HEK293 (cell line): ENCODE measurements at regions not wholly inside any gene's neighbourhood (a gene's known extent, or its start where the extent isn't known, plus 50 kb on each side); places are given as distances from the start of the nearest gene placed in this dataset.
A peak's percentile ranks its signal among the peaks of the same experiment; 100 is the strongest.

Source experiments
- CTCF ChIA-PET: fragments of 350-600 bp; formaldehyde crosslinking; extraction: SDS; loops from one replicate; lab custom pipeline; 2021; ENCODE audit warnings: antibody characterized with exemption; lab: Yijun Ruan, JAX
- POLR2A ChIA-PET: fragments of 300-600 bp; formaldehyde crosslinking; extraction: SDS; loops from one replicate; lab custom pipeline; 2020; ENCODE audit warnings: antibody characterized with exemption, inconsistent platforms; lab: Yijun Ruan, JAX
- H3K27ac ChIP-seq: fragments of 200-500 bp; sonication (Bioruptor generic); 2 replicates; pipeline ENCODE4 v1.5.1; 2014; ENCODE audit warnings: low read depth, low read length, control low read depth, inconsistent platforms; ENCODE audit errors: extremely low read depth
- H3K36me3 ChIP-seq, 2 experiments: fragments of 200-500 bp in 1 of 2; sonication (Bioruptor generic) in 1 of 2; 1 replicate in 1 of 2; 2 replicates in 1 of 2; pipeline ENCODE4 v1.5.1; 2014 to 2017; ENCODE audit warnings: inconsistent platforms in 2 of 2, low read length in 2 of 2; ENCODE audit not compliant: control insufficient read depth in 2 of 2, insufficient read depth in 1 of 2
- H3K4me1 ChIP-seq: fragments of 200-500 bp; sonication (Bioruptor generic); 2 replicates; pipeline ENCODE4 v1.5.1; 2014; ENCODE audit warnings: mild to moderate bottlenecking, low read length, inconsistent platforms; ENCODE audit not compliant: control insufficient read depth, insufficient read depth
- H3K4me3 ChIP-seq: 2 replicates; pipeline ENCODE4 v1.5.1; 2011; ENCODE audit warnings: low read depth, mild to moderate bottlenecking, control low read depth, low read length, moderate library complexity
- H3K9me3 ChIP-seq: fragments of 200-500 bp; sonication (Bioruptor generic); 2 replicates; pipeline ENCODE4 v1.5.1; 2014; ENCODE audit warnings: low read depth, low read length, inconsistent platforms; ENCODE audit not compliant: control insufficient read depth, insufficient read depth
- GLIS1 ChIP-seq: fragments of 450-650 bp; formaldehyde crosslinking; IDR thresholded peaks from 2 replicates; pipeline ENCODE4 v1.5.1; 2016; ENCODE audit warnings: missing biosample characterization, missing genetic modification characterization
- PRDM1 ChIP-seq: fragments of 450-650 bp; formaldehyde crosslinking; IDR thresholded peaks from 2 replicates; pipeline ENCODE4; 2016; ENCODE audit warnings: missing biosample characterization, missing genetic modification characterization
- ZBTB48 ChIP-seq: fragments of 450-650 bp; formaldehyde crosslinking; IDR thresholded peaks from 2 replicates; pipeline ENCODE4 v1.5.1; 2016; ENCODE audit warnings: missing biosample characterization, missing genetic modification characterization
- ZFHX2 ChIP-seq: fragments of 450-650 bp; formaldehyde crosslinking; conservative IDR thresholded peaks from 2 replicates; pipeline ENCODE4 v1.5.1; 2016; ENCODE audit warnings: missing biosample characterization, missing genetic modification characterization
- ZNF10 ChIP-seq: fragments of 450-650 bp; formaldehyde crosslinking; IDR thresholded peaks from 2 replicates; pipeline ENCODE4 v1.5.1; 2017; ENCODE audit warnings: missing biosample characterization, missing genetic modification characterization
- ZNF155 ChIP-seq: fragments of 450-650 bp; formaldehyde crosslinking; IDR thresholded peaks from 2 replicates; pipeline ENCODE4 v1.5.1; 2016; ENCODE audit warnings: missing biosample characterization, missing genetic modification characterization
- ZNF366 ChIP-seq: fragments of 450-650 bp; formaldehyde crosslinking; conservative IDR thresholded peaks from 2 replicates; pipeline ENCODE4 v1.5.1; 2016; ENCODE audit warnings: missing biosample characterization, missing genetic modification characterization
- ZNF433 ChIP-seq: fragments of 450-650 bp; formaldehyde crosslinking; IDR thresholded peaks from 2 replicates; pipeline ENCODE4 v1.5.1; 2016; ENCODE audit warnings: missing biosample characterization, missing genetic modification characterization, low read depth
- ZNF558 ChIP-seq: fragments of 450-650 bp; formaldehyde crosslinking; IDR thresholded peaks from 2 replicates; pipeline ENCODE4 v1.5.1; 2016; ENCODE audit warnings: missing biosample characterization, missing genetic modification characterization
- TF ChIP-seq, protein P1 (sequence below): fragments of 450-650 bp; IDR thresholded peaks from 2 replicates; pipeline ENCODE4 v1.5.1; 2018; ENCODE audit warnings: missing biosample characterization, missing genetic modification characterization
- TF ChIP-seq, protein P2 (sequence below): fragments of 450-650 bp; formaldehyde crosslinking; IDR thresholded peaks from 2 replicates; pipeline ENCODE4 v1.5.1; 2016; ENCODE audit warnings: missing biosample characterization, missing genetic modification characterization
- TF ChIP-seq, protein P3 (sequence below): fragments of 450-650 bp; formaldehyde crosslinking; IDR thresholded peaks from 2 replicates; pipeline ENCODE4 v1.5.1; 2016; ENCODE audit warnings: missing biosample characterization, missing genetic modification characterization
- TF ChIP-seq, protein P4 (sequence below): fragments of 450-650 bp; IDR thresholded peaks from 2 replicates; pipeline ENCODE4 v1.5.1; 2018; ENCODE audit warnings: missing biosample characterization, mild to moderate bottlenecking, missing genetic modification characterization
- TF ChIP-seq, protein P5 (sequence below): fragments of 450-650 bp; formaldehyde crosslinking; conservative IDR thresholded peaks from 2 replicates; pipeline ENCODE4 v1.5.1; 2016; ENCODE audit warnings: low read depth, missing biosample characterization, missing genetic modification characterization
- TF ChIP-seq, protein P6 (sequence below): fragments of 450-650 bp; formaldehyde crosslinking; IDR thresholded peaks from 2 replicates; pipeline ENCODE4 v1.5.1; 2016; ENCODE audit warnings: missing biosample characterization, missing genetic modification characterization
- TF ChIP-seq, protein P7 (sequence below): fragments of 450-650 bp; formaldehyde crosslinking; IDR thresholded peaks from 2 replicates; pipeline ENCODE4 v1.5.1; 2016; ENCODE audit warnings: missing biosample characterization, missing genetic modification characterization, low read depth

DNA sequence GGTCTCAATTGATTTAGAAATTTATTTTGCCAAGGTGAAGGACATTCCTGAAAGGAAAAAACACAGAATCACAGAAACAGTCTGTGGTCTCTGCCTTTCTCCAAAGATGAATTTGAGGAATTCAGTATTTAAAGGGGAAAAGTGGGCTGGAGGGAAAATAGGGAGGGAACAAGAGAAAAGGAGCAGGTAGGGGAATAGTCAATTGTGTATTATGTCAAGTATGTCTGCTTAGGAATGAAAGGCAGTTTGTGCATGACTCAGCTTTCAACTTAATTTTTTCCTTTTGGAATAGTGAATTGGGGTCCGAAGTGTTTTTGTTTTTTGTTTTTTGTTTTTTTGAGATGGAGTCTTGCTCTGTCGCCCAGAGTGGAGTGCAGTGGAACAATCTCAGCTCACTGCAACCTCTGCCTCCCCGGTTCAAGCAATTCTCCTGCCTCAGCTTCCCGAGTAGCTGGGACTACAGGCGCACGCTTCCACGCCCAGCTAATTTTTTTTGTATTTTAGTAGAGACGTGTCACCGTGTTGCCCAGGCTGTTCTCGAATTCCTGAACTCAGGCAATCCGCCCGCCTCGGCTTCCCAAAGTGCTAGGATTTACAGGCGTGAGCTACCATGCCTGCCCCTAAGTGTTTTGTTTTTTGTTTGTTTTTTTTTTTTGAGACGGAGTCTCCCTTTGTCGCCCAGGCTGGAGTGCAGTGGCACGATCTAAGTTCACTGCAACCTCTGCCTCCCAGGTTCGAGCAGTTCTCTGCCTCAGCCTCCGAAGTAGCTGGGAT lies 74.1 kb upstream of the MAP4 start:
- Histone ChIP-seq H3K36me3 (no peaks in the 10 kb centered on the region), H3K4me1 (peaks cover 2% of the 10 kb centered on the region; the same call in 1 of the 2 replicates), H3K9me3 (no peaks in the 10 kb centered on the region), H3K4me3 (no peak overlapping the region), H3K27ac (no peak overlapping the region)
- ChIA-PET POLR2A (interaction anchor here (0.7 to 3.6 kb wide), 2 partner anchors 61 to 70 kb away, joined by 4 to 22 read pairs; no protein-coding TSS in a partner anchor), CTCF (interaction anchor here (0.7 kb wide), 1 partner anchor 14 kb away, joined by 3 read pairs; no protein-coding TSS in a partner anchor)
- TF ChIP-seq PRDM1 (tag by site-specific recombination): peak; percentile 64
- TF ChIP-seq, protein P1, sequence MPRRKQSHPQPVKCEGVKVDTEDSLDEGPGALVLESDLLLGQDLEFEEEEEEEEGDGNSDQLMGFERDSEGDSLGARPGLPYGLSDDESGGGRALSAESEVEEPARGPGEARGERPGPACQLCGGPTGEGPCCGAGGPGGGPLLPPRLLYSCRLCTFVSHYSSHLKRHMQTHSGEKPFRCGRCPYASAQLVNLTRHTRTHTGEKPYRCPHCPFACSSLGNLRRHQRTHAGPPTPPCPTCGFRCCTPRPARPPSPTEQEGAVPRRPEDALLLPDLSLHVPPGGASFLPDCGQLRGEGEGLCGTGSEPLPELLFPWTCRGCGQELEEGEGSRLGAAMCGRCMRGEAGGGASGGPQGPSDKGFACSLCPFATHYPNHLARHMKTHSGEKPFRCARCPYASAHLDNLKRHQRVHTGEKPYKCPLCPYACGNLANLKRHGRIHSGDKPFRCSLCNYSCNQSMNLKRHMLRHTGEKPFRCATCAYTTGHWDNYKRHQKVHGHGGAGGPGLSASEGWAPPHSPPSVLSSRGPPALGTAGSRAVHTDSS (tag by site-specific recombination): no peak
- TF ChIP-seq, protein P2, sequence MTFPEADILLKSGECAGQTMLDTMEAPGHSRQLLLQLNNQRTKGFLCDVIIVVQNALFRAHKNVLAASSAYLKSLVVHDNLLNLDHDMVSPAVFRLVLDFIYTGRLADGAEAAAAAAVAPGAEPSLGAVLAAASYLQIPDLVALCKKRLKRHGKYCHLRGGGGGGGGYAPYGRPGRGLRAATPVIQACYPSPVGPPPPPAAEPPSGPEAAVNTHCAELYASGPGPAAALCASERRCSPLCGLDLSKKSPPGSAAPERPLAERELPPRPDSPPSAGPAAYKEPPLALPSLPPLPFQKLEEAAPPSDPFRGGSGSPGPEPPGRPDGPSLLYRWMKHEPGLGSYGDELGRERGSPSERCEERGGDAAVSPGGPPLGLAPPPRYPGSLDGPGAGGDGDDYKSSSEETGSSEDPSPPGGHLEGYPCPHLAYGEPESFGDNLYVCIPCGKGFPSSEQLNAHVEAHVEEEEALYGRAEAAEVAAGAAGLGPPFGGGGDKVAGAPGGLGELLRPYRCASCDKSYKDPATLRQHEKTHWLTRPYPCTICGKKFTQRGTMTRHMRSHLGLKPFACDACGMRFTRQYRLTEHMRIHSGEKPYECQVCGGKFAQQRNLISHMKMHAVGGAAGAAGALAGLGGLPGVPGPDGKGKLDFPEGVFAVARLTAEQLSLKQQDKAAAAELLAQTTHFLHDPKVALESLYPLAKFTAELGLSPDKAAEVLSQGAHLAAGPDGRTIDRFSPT (tag by site-specific recombination): no peak
- TF ChIP-seq, protein P3, sequence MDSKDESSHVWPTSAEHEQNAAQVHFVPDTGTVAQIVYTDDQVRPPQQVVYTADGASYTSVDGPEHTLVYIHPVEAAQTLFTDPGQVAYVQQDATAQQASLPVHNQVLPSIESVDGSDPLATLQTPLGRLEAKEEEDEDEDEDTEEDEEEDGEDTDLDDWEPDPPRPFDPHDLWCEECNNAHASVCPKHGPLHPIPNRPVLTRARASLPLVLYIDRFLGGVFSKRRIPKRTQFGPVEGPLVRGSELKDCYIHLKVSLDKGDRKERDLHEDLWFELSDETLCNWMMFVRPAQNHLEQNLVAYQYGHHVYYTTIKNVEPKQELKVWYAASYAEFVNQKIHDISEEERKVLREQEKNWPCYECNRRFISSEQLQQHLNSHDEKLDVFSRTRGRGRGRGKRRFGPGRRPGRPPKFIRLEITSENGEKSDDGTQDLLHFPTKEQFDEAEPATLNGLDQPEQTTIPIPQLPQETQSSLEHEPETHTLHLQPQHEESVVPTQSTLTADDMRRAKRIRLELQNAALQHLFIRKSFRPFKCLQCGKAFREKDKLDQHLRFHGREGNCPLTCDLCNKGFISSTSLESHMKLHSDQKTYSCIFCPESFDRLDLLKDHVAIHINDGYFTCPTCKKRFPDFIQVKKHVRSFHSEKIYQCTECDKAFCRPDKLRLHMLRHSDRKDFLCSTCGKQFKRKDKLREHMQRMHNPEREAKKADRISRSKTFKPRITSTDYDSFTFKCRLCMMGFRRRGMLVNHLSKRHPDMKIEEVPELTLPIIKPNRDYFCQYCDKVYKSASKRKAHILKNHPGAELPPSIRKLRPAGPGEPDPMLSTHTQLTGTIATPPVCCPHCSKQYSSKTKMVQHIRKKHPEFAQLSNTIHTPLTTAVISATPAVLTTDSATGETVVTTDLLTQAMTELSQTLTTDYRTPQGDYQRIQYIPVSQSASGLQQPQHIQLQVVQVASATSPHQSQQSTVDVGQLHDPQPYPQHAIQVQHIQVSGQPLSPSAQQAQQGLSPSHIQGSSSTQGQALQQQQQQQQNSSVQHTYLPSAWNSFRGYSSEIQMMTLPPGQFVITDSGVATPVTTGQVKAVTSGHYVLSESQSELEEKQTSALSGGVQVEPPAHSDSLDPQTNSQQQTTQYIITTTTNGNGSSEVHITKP (tag by site-specific recombination): peak; percentile 69
- TF ChIP-seq ZNF155 (tag by site-specific recombination): no peak
- TF ChIP-seq, protein P4, sequence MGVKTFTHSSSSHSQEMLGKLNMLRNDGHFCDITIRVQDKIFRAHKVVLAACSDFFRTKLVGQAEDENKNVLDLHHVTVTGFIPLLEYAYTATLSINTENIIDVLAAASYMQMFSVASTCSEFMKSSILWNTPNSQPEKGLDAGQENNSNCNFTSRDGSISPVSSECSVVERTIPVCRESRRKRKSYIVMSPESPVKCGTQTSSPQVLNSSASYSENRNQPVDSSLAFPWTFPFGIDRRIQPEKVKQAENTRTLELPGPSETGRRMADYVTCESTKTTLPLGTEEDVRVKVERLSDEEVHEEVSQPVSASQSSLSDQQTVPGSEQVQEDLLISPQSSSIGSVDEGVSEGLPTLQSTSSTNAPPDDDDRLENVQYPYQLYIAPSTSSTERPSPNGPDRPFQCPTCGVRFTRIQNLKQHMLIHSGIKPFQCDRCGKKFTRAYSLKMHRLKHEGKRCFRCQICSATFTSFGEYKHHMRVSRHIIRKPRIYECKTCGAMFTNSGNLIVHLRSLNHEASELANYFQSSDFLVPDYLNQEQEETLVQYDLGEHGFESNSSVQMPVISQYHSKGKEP (tag by site-specific recombination): no peak
- TF ChIP-seq ZBTB48 (tag by site-specific recombination): no peak
- TF ChIP-seq, protein P5, sequence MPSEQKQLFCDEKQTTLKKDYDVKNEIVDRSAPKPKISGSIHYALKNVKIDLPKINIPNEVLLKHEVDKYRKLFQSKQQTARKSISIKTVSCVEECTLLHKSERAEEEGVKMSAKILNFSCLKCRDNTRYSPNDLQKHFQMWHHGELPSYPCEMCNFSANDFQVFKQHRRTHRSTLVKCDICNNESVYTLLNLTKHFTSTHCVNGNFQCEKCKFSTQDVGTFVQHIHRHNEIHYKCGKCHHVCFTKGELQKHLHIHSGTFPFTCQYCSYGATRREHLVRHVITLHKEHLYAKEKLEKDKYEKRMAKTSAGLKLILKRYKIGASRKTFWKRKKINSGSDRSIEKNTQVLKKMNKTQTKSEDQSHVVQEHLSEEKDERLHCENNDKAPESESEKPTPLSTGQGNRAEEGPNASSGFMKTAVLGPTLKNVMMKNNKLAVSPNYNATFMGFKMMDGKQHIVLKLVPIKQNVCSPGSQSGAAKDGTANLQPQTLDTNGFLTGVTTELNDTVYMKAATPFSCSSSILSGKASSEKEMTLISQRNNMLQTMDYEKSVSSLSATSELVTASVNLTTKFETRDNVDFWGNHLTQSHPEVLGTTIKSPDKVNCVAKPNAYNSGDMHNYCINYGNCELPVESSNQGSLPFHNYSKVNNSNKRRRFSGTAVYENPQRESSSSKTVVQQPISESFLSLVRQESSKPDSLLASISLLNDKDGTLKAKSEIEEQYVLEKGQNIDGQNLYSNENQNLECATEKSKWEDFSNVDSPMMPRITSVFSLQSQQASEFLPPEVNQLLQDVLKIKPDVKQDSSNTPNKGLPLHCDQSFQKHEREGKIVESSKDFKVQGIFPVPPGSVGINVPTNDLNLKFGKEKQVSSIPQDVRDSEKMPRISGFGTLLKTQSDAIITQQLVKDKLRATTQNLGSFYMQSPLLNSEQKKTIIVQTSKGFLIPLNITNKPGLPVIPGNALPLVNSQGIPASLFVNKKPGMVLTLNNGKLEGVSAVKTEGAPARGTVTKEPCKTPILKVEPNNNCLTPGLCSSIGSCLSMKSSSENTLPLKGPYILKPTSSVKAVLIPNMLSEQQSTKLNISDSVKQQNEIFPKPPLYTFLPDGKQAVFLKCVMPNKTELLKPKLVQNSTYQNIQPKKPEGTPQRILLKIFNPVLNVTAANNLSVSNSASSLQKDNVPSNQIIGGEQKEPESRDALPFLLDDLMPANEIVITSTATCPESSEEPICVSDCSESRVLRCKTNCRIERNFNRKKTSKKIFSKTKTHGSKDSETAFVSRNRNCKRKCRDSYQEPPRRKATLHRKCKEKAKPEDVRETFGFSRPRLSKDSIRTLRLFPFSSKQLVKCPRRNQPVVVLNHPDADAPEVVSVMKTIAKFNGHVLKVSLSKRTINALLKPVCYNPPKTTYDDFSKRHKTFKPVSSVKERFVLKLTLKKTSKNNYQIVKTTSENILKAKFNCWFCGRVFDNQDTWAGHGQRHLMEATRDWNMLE (tag by site-specific recombination): no peak
- no peak for TF ChIP-seq ZNF558
- TF ChIP-seq, protein P6, sequence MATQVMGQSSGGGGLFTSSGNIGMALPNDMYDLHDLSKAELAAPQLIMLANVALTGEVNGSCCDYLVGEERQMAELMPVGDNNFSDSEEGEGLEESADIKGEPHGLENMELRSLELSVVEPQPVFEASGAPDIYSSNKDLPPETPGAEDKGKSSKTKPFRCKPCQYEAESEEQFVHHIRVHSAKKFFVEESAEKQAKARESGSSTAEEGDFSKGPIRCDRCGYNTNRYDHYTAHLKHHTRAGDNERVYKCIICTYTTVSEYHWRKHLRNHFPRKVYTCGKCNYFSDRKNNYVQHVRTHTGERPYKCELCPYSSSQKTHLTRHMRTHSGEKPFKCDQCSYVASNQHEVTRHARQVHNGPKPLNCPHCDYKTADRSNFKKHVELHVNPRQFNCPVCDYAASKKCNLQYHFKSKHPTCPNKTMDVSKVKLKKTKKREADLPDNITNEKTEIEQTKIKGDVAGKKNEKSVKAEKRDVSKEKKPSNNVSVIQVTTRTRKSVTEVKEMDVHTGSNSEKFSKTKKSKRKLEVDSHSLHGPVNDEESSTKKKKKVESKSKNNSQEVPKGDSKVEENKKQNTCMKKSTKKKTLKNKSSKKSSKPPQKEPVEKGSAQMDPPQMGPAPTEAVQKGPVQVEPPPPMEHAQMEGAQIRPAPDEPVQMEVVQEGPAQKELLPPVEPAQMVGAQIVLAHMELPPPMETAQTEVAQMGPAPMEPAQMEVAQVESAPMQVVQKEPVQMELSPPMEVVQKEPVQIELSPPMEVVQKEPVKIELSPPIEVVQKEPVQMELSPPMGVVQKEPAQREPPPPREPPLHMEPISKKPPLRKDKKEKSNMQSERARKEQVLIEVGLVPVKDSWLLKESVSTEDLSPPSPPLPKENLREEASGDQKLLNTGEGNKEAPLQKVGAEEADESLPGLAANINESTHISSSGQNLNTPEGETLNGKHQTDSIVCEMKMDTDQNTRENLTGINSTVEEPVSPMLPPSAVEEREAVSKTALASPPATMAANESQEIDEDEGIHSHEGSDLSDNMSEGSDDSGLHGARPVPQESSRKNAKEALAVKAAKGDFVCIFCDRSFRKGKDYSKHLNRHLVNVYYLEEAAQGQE: no peak
- no peak for TF ChIP-seq ZNF433
- TF ChIP-seq ZNF366: no peak
- no peak for TF ChIP-seq ZNF10 (tag by site-specific recombination)
- TF ChIP-seq GLIS1: no peak
- TF ChIP-seq, protein P7, sequence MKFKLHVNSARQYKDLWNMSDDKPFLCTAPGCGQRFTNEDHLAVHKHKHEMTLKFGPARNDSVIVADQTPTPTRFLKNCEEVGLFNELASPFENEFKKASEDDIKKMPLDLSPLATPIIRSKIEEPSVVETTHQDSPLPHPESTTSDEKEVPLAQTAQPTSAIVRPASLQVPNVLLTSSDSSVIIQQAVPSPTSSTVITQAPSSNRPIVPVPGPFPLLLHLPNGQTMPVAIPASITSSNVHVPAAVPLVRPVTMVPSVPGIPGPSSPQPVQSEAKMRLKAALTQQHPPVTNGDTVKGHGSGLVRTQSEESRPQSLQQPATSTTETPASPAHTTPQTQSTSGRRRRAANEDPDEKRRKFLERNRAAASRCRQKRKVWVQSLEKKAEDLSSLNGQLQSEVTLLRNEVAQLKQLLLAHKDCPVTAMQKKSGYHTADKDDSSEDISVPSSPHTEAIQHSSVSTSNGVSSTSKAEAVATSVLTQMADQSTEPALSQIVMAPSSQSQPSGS (tag by site-specific recombination): no peak
- TF ChIP-seq ZFHX2 (tag by site-specific recombination): no peak
